H9 (cell line): ENCODE measurements at regions not wholly inside any gene's neighbourhood (a gene's known extent, or its start where the extent isn't known, plus 50 kb on each side); places are given as distances from the start of the nearest gene placed in this dataset.
A peak's percentile ranks its signal among the peaks of the same experiment; 100 is the strongest.

ENCODE experiments used
- DNase-seq: peaks from one replicate; pipeline ENCODE4 v3.0.0-alpha.2; 2017
- H2AFZ ChIP-seq: one replicate; pipeline ENCODE4 v1.6.1; 2013; ENCODE audit warnings: mild to moderate bottlenecking, low read length, control low read depth, moderate library complexity
- H2AK5ac ChIP-seq: 2 replicates; pipeline ENCODE4 v1.6.1; 2013; ENCODE audit warnings: low read length, control low read depth, mixed read lengths; ENCODE audit not compliant: insufficient read length
- H2BK120ac ChIP-seq: one replicate; pipeline ENCODE4 v1.6.1; 2013; ENCODE audit warnings: low read depth, mild to moderate bottlenecking, low read length, control low read depth, inconsistent platforms; ENCODE audit not compliant: poor library complexity, severe bottlenecking
- H2BK12ac ChIP-seq: 2 replicates; pipeline ENCODE4 v1.6.1; 2013; ENCODE audit warnings: low read length, control low read depth, mixed read lengths, low read depth; ENCODE audit not compliant: insufficient read length
- H2BK15ac ChIP-seq: 2 replicates; pipeline ENCODE4 v1.6.1; 2013; ENCODE audit warnings: low read depth, low read length, control low read depth
- H2BK20ac ChIP-seq: one replicate; pipeline ENCODE4 v1.6.1; 2013; ENCODE audit warnings: low read depth, mild to moderate bottlenecking, low read length, control low read depth, inconsistent platforms; ENCODE audit not compliant: poor library complexity, severe bottlenecking
- H2BK5ac ChIP-seq: 2 replicates; pipeline ENCODE4 v1.6.1; 2013; ENCODE audit warnings: low read length, control low read depth, mixed read lengths; ENCODE audit not compliant: insufficient read length
- H3K14ac ChIP-seq: 2 replicates; pipeline ENCODE4 v1.6.1; 2013; ENCODE audit warnings: low read length, control low read depth; ENCODE audit not compliant: insufficient read depth
- H3K18ac ChIP-seq: 2 replicates; pipeline ENCODE4 v1.6.1; 2013; ENCODE audit warnings: low read depth, mild to moderate bottlenecking, mixed read lengths, low read length, control low read depth; ENCODE audit not compliant: insufficient read length
- H3K23ac ChIP-seq: 2 replicates; pipeline ENCODE4 v1.6.1; 2013; ENCODE audit warnings: low read length, control low read depth, mixed read lengths, low read depth; ENCODE audit not compliant: insufficient read length
- H3K23me2 ChIP-seq: 2 replicates; pipeline ENCODE4 v1.6.1; 2013; ENCODE audit warnings: low read depth, mild to moderate bottlenecking, mixed read lengths, low read length, control low read depth; ENCODE audit not compliant: insufficient read length, poor library complexity, severe bottlenecking
- H3K27ac ChIP-seq: 2 replicates; pipeline ENCODE4 v1.5.1; 2013; ENCODE audit warnings: low read length, control low read depth, mixed read lengths, low read depth; ENCODE audit not compliant: insufficient read length
- H3K27me3 ChIP-seq: 2 replicates; pipeline ENCODE4 v1.6.1; 2013; ENCODE audit warnings: low read length, control low read depth, inconsistent platforms; ENCODE audit not compliant: insufficient read depth
- H3K4ac ChIP-seq: 2 replicates; pipeline ENCODE4 v1.6.1; 2013; ENCODE audit warnings: low read depth, mild to moderate bottlenecking, control low read depth, inconsistent platforms, low read length, moderate library complexity
- H3K4me1 ChIP-seq: 2 replicates; pipeline ENCODE4 v1.6.1; 2013; ENCODE audit warnings: low read length, control low read depth, inconsistent platforms; ENCODE audit not compliant: insufficient read depth
- H3K4me2 ChIP-seq: 2 replicates; pipeline ENCODE4 v1.6.1; 2013; ENCODE audit warnings: low read length, control low read depth, mixed read lengths; ENCODE audit not compliant: insufficient read length, insufficient read depth
- H3K56ac ChIP-seq: 2 replicates; pipeline ENCODE4 v1.6.1; 2013; ENCODE audit warnings: low read depth, mild to moderate bottlenecking, mixed read lengths, low read length, control low read depth; ENCODE audit not compliant: insufficient read length
- H3K79me1 ChIP-seq: 2 replicates; pipeline ENCODE4 v1.6.1; 2013; ENCODE audit warnings: low read depth, mild to moderate bottlenecking, moderate library complexity, low read length, control low read depth, inconsistent platforms; ENCODE audit not compliant: insufficient read depth, poor library complexity, severe bottlenecking
- H3K79me2 ChIP-seq: 2 replicates; pipeline ENCODE4 v1.6.1; 2013; ENCODE audit warnings: low read length, control low read depth, inconsistent platforms; ENCODE audit not compliant: insufficient read depth
- H3K9ac ChIP-seq: 2 replicates; pipeline ENCODE4 v1.6.1; 2013; ENCODE audit warnings: low read length, control low read depth, mixed read lengths; ENCODE audit not compliant: insufficient read length; ENCODE audit errors: extremely low read depth
- H3K9me3 ChIP-seq: one replicate; pipeline ENCODE4 v1.6.1; 2013; ENCODE audit warnings: low read depth, low read length, inconsistent platforms; ENCODE audit not compliant: control insufficient read depth
- H3T11ph ChIP-seq: one replicate; pipeline ENCODE4 v1.6.1; 2013; ENCODE audit warnings: mild to moderate bottlenecking, low read length, control low read depth, inconsistent platforms
- H4K20me1 ChIP-seq: one replicate; pipeline ENCODE4 v1.6.1; 2013; ENCODE audit not compliant: control insufficient read depth, insufficient read length, insufficient read depth
- H4K5ac ChIP-seq: 2 replicates; pipeline ENCODE4 v1.6.1; 2013; ENCODE audit warnings: low read depth, mild to moderate bottlenecking, mixed read lengths, low read length, control low read depth; ENCODE audit not compliant: insufficient read length
- H4K8ac ChIP-seq: replicated peaks from 2 replicates; pipeline ENCODE4 v1.6.1; 2013; ENCODE audit warnings: low read length, control low read depth, mixed read lengths, low read depth; ENCODE audit not compliant: insufficient read length
- H4K91ac ChIP-seq: 2 replicates; pipeline ENCODE4 v1.6.1; 2013; ENCODE audit warnings: low read depth, mild to moderate bottlenecking, moderate library complexity, mixed read lengths, low read length, control low read depth; ENCODE audit not compliant: insufficient read length
- H3K27ac Mint-ChIP-seq, 3 experiments: 2 replicates in 2 of 3; 3 replicates in 1 of 3; pipeline ENCODE4 v1.8.0; 2020 to 2021; ENCODE audit warnings: mixed read lengths in 3 of 3, mild to moderate bottlenecking in 1 of 3, moderate library complexity in 1 of 3
- H3K27me3 Mint-ChIP-seq: 2 replicates; pipeline ENCODE4 v1.8.0; 2021; ENCODE audit warnings: low read depth, mild to moderate bottlenecking, moderate library complexity, mixed read lengths
- H3K36me3 Mint-ChIP-seq, 3 experiments: 2 replicates in 2 of 3; 3 replicates in 1 of 3; pipeline ENCODE4 v1.8.0; 2020 to 2021; ENCODE audit warnings: low read depth in 3 of 3, mixed read lengths in 3 of 3; ENCODE audit not compliant: insufficient read depth in 1 of 3
- H3K4me1 Mint-ChIP-seq, 2 experiments: 2 replicates each; pipeline ENCODE4 v1.8.0; 2020; ENCODE audit warnings: mixed read lengths in 2 of 2
- H3K4me3 Mint-ChIP-seq, 2 experiments: 2 replicates in 1 of 2; 3 replicates in 1 of 2; pipeline ENCODE4 v1.8.0; 2020 to 2021; ENCODE audit warnings: mild to moderate bottlenecking in 2 of 2, mixed read lengths in 2 of 2, moderate library complexity in 1 of 2
- H3K9me3 Mint-ChIP-seq, 2 experiments: 2 replicates in 1 of 2; 3 replicates in 1 of 2; pipeline ENCODE4 v1.8.0; 2020; ENCODE audit warnings: mild to moderate bottlenecking in 2 of 2, mixed read lengths in 2 of 2, moderate library complexity in 1 of 2
- WGBS: extraction: QIAGEN DNeasy Blood & Tissue Kit; methylation state at CpG from one replicate; pipeline ENCODE4 v1.1.7; 2013; ENCODE audit warnings: missing lambda C conversion rate, low lambda C conversion rate, mixed read lengths; ENCODE audit not compliant: insufficient read length; ENCODE audit errors: extremely low coverage; 5-methylcytosine and 5-hydroxymethylcytosine counted together
- TF ChIP-seq, protein P1 (sequence below): fragments of 200-600 bp; sonication (generic); conservative IDR thresholded peaks from 3 replicates; pipeline ENCODE4 v1.8.0; 2021; ENCODE audit warnings: antibody characterized with exemption, mild to moderate bottlenecking

DNA sequence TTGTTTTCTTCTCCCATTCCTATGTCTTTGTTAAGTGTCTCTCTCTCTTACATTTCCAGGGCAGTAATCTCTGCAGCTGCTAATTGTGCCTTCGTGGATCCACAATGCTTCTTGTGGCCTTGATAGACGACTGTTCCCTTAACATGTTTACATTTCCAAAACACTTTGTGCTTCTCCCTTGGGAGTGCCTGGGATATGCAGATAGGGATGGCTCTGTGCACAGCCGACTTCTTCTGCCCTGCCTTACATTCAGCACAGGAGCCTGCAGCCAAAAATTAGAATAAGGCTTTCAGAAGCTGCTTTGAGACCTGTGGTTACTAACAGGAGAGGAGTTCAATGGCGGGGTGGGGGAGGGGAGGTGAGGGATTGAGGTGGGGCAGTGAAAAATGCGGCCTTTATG is 328.9 kb downstream of the TDRD15 start:
- Histone ChIP-seq H3K4me1 (peaks cover 5% of the 10 kb centered on the region; the same call in 1 of the 2 replicates), H3K27me3 (no peaks in the 10 kb centered on the region), H3K23me2 (no peaks in the 10 kb centered on the region), H3K79me1 (no peaks in the 10 kb centered on the region), H3T11ph (no peak overlapping the region), H2BK5ac (no peak overlapping the region), H4K91ac (no peak overlapping the region), H4K20me1 (no peaks in the 10 kb centered on the region), H2AFZ (peak overlapping the region; percentile 48), H3K23ac (no peak overlapping the region), H2BK12ac (no peak overlapping the region), H3K9ac (no peak overlapping the region), H2BK120ac (no peak overlapping the region), H2BK20ac (no peak overlapping the region), H4K8ac (no peak overlapping the region), H3K27ac (no peak overlapping the region), H2BK15ac (no peak overlapping the region), H2AK5ac (no peak overlapping the region), H3K79me2 (no peaks in the 10 kb centered on the region), H3K18ac (no peak overlapping the region), H3K4me2 (no peak overlapping the region), H3K56ac (no peak overlapping the region), H4K5ac (no peak overlapping the region), H3K14ac (no peak overlapping the region), H3K9me3 (no peaks in the 10 kb centered on the region), H3K4ac (no peak overlapping the region)
- Mint-ChIP-seq H3K27me3 (peaks cover 3% of the 10 kb centered on the region; the same call in 1 of the 2 replicates), H3K9me3 (peaks cover 3 to 4% of the 10 kb centered on the region in 2 experiments; a peak in 3 of 5 replicates), H3K4me1 (peaks cover 32 to 42% of the 10 kb centered on the region in 2 experiments), H3K36me3 (peaks cover 0 to 5% (median 2%) of the 10 kb centered on the region in 3 experiments; a peak in 5 of 7 replicates), H3K27ac (no peak overlapping the region), H3K4me3 (no peak overlapping the region)
- DNase-seq, result no peak
- TF ChIP-seq, protein P1, sequence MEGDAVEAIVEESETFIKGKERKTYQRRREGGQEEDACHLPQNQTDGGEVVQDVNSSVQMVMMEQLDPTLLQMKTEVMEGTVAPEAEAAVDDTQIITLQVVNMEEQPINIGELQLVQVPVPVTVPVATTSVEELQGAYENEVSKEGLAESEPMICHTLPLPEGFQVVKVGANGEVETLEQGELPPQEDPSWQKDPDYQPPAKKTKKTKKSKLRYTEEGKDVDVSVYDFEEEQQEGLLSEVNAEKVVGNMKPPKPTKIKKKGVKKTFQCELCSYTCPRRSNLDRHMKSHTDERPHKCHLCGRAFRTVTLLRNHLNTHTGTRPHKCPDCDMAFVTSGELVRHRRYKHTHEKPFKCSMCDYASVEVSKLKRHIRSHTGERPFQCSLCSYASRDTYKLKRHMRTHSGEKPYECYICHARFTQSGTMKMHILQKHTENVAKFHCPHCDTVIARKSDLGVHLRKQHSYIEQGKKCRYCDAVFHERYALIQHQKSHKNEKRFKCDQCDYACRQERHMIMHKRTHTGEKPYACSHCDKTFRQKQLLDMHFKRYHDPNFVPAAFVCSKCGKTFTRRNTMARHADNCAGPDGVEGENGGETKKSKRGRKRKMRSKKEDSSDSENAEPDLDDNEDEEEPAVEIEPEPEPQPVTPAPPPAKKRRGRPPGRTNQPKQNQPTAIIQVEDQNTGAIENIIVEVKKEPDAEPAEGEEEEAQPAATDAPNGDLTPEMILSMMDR, result no peak
- WGBS, result no CpG with 5 or more reads among the region's 5 CpGs
